Testis (tissue), 2 donors: ENCODE measurements at regions not wholly inside any gene's neighbourhood (a gene's known extent, or its start where the extent isn't known, plus 50 kb on each side); places are given as distances from the start of the nearest gene placed in this dataset.

Source experiments
- POLR2A ChIP-seq: fragments of 450-650 bp; IDR thresholded peaks from one replicate; pipeline ENCODE4 v1.6.1; 2017; ENCODE audit warnings: antibody characterized with exemption, mild to moderate bottlenecking, moderate library complexity
- TF ChIP-seq, protein P1 (sequence below), 3 experiments: fragments of 450-650 bp in 2 of 3; fragments of 200-600 bp in 1 of 3; sonication (generic) in 1 of 3; IDR thresholded peaks; one replicate each; pipeline ENCODE4 v1.5.1; 2016 to 2019; ENCODE audit warnings: antibody characterized with exemption in 3 of 3, mild to moderate bottlenecking in 2 of 3, moderate library complexity in 1 of 3

DNA sequence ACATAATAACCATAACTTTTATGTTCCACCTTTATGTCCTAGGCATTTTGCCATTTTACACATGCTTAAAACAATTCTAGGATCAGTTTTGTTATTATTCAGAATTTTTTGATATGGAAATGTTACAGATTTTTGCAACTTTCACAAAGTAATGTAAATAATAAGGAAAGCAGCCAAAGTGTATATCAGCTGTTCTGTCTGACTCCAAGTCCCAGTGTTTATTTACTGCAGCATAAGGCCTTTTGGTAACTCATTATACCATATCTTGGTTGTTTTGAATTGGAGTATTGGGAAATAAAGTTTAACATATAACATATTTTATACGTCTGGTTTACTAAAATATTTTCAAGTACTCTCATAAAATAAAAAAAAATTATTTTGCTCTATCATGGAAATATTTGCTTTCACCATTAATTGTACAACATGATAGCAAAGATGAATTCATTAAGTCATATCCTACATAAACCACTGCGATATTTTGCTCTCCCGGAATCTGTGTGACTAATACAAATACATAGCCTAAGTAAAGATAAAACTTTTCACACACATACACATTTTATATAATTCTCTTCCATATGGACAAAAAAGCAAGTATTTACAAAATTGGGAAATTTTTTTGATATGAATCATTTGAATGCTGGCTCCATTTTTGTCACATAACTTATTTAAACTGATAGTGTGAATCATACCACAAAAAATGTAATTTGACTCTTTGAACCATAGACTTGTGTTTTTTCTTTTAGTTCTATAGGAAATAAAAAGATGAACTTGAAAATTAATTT is 399.0 kb downstream of the PABPC4L start:
- TF ChIP-seq, protein P1, sequence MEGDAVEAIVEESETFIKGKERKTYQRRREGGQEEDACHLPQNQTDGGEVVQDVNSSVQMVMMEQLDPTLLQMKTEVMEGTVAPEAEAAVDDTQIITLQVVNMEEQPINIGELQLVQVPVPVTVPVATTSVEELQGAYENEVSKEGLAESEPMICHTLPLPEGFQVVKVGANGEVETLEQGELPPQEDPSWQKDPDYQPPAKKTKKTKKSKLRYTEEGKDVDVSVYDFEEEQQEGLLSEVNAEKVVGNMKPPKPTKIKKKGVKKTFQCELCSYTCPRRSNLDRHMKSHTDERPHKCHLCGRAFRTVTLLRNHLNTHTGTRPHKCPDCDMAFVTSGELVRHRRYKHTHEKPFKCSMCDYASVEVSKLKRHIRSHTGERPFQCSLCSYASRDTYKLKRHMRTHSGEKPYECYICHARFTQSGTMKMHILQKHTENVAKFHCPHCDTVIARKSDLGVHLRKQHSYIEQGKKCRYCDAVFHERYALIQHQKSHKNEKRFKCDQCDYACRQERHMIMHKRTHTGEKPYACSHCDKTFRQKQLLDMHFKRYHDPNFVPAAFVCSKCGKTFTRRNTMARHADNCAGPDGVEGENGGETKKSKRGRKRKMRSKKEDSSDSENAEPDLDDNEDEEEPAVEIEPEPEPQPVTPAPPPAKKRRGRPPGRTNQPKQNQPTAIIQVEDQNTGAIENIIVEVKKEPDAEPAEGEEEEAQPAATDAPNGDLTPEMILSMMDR (IDR thresholded peaks at IDR 0.05), result no peak
- no peak for TF ChIP-seq POLR2A
